PC-3 (cell line): ENCODE measurements at regions not wholly inside any gene's neighbourhood (a gene's known extent, or its start where the extent isn't known, plus 50 kb on each side); places are given as distances from the start of the nearest gene placed in this dataset.

Source experiments
- ATAC-seq: fragments of 200-7000 bp; cut with Tn5 transposase; 2 replicates; pipeline ENCODE4 v1.9.1; 2020; ENCODE audit warnings: mild to moderate bottlenecking, moderate library complexity
- BruUV-seq: library from RNA; stranded (reverse); fragments of 400-500 nt; replicated peaks from 2 replicates; lab custom pipeline; 2021; lab: Mats Ljungman, UMichigan
- CTCF ChIA-PET: fragments of 300-600 bp; sonication (Branson Sonifier 250); formaldehyde crosslinking; loops from one replicate; lab custom pipeline; 2022; ENCODE audit warnings: antibody characterized with exemption; lab: Charles Lee
- POLR2A ChIA-PET: fragments of 300-600 bp; sonication (Branson Sonifier 250); formaldehyde crosslinking; loops from one replicate; lab custom pipeline; 2022; ENCODE audit warnings: antibody characterized with exemption; ENCODE audit not compliant: unreplicated experiment; lab: Charles Lee
- DNase-seq: peaks from one replicate; pipeline ENCODE4 v3.0.0-alpha.2; 2015
- H2AFZ ChIP-seq: fragments of 300-600 bp; sonication (generic); 2 replicates; pipeline ENCODE4 v1.6.0; 2016; ENCODE audit warnings: antibody characterized with exemption, low read length
- H3F3A ChIP-seq: fragments of 300-600 bp; sonication (generic); one replicate; pipeline ENCODE4 v1.6.0; 2017; ENCODE audit warnings: antibody characterized with exemption, low read length, control low read depth, mild to moderate bottlenecking; ENCODE audit not compliant: unreplicated experiment
- H3K27ac ChIP-seq: fragments of 300-600 bp; sonication (generic); 2 replicates; pipeline ENCODE4 v1.5.1; 2016; ENCODE audit warnings: mild to moderate bottlenecking, low read length
- H3K27me3 ChIP-seq: fragments of 300-600 bp; sonication (generic); 2 replicates; pipeline ENCODE4 v1.6.1; 2016; ENCODE audit warnings: low read length, mixed read lengths
- H3K36me3 ChIP-seq: fragments of 300-600 bp; sonication (generic); 2 replicates; pipeline ENCODE4 v1.6.1; 2016; ENCODE audit warnings: low read depth, mixed run types, low read length, mixed read lengths
- H3K4me1 ChIP-seq: fragments of 300-600 bp; sonication (generic); 2 replicates; pipeline ENCODE4 v1.5.1; 2016; ENCODE audit warnings: low read length; ENCODE audit not compliant: insufficient read depth
- H3K4me2 ChIP-seq: fragments of 300-600 bp; sonication (generic); 2 replicates; pipeline ENCODE4 v1.6.0; 2016; ENCODE audit warnings: low read length
- H3K4me3 ChIP-seq: fragments of 300-600 bp; sonication (generic); 2 replicates; pipeline ENCODE4 v1.5.1; 2016; ENCODE audit warnings: mild to moderate bottlenecking, low read length, mixed read lengths
- H3K79me2 ChIP-seq: fragments of 300-600 bp; sonication (generic); 2 replicates; pipeline ENCODE4 v1.6.1; 2017; ENCODE audit warnings: low read length, mixed read lengths
- H3K9ac ChIP-seq: fragments of 300-600 bp; sonication (generic); 2 replicates; pipeline ENCODE4 v1.6.0; 2016; ENCODE audit warnings: mild to moderate bottlenecking, low read length
- H3K9me2 ChIP-seq: fragments of 300-600 bp; sonication (generic); replicated peaks from 2 replicates; pipeline ENCODE4 v1.6.1; 2016; ENCODE audit warnings: mixed run types, low read length, mixed read lengths
- H3K9me3 ChIP-seq: fragments of 300-600 bp; sonication (generic); 2 replicates; pipeline ENCODE4 v1.6.1; 2016; ENCODE audit warnings: low read length, mixed read lengths
- H4K20me1 ChIP-seq: fragments of 300-600 bp; sonication (generic); 2 replicates; pipeline ENCODE4 v1.6.1; 2016; ENCODE audit warnings: low read length, mixed read lengths
- CTCF ChIP-seq: fragments of 300-600 bp; sonication (generic); conservative IDR thresholded peaks from 2 replicates; pipeline ENCODE4 v1.5.1; 2017; ENCODE audit warnings: antibody characterized with exemption, low read depth, mild to moderate bottlenecking, low read length
- EZH2 ChIP-seq: fragments of 300-600 bp; sonication (generic); IDR thresholded peaks from one replicate; pipeline ENCODE4 v1.6.1; 2017; ENCODE audit warnings: antibody characterized with exemption, mild to moderate bottlenecking, low read length; ENCODE audit not compliant: unreplicated experiment
- EZH2phosphoT487 ChIP-seq: fragments of 300-600 bp; sonication (generic); IDR thresholded peaks from 2 replicates; pipeline ENCODE4 v1.6.1; 2018; ENCODE audit warnings: mild to moderate bottlenecking, antibody characterized with exemption, low read length, borderline replicate concordance
- intact Hi-C: fragments of 100-400 bp; cut with micrococcal nuclease; formaldehyde crosslinking; loops from 2 replicates; pipeline ENCODE4 v1.9.0; 2023

GRCh38 chr4:137700751-137701150 lies 168.5 kb upstream of the PCDH18 start:
- H3K9ac ChIP-seq, result no peak overlapping the region
- ChIA-PET POLR2A (no interaction called here), CTCF (no interaction called here)
- no peaks in the 10 kb centered on the region for H3K9me3 ChIP-seq
- no peak overlapping the region for H3K4me2 ChIP-seq
- TF ChIP-seq EZH2 (no peak), CTCF (no peak), EZH2phosphoT487 (no peak)
- H4K20me1 ChIP-seq, result no peaks in the 10 kb centered on the region
- H3K27ac ChIP-seq, result no peak overlapping the region
- BruUV-seq, result no TSS peak
- no peaks in the 10 kb centered on the region for H3K79me2 ChIP-seq
- no peak overlapping the region for H2AFZ ChIP-seq
- intact Hi-C loops, result no loop called here
- H3K36me3 ChIP-seq, result no peaks in the 10 kb centered on the region
- no peaks in the 10 kb centered on the region for H3F3A ChIP-seq
- H3K9me2 ChIP-seq, result no peaks in the 10 kb centered on the region
- no peak overlapping the region for H3K4me3 ChIP-seq
- no peaks in the 10 kb centered on the region for H3K4me1 ChIP-seq
- ATAC-seq, result no peak
- H3K27me3 ChIP-seq, result no peaks in the 10 kb centered on the region
- no peak for DNase-seq

GRCh38 chr4:137700072-137700471 lies 167.8 kb upstream of the PCDH18 start:
- TF ChIP-seq EZH2, result no peak

GRCh38 chr4:137694138-137694537 lies 161.8 kb upstream of the PCDH18 start:
- no peak for TF ChIP-seq EZH2
- TF ChIP-seq EZH2phosphoT487, result no peak
- no peak for TF ChIP-seq CTCF
- POLR2A ChIA-PET, result no interaction called here
- H3K9me3 ChIP-seq, result no peaks in the 10 kb centered on the region
- no peaks in the 10 kb centered on the region for H3F3A ChIP-seq
- intact Hi-C loops, result no loop called here
- no peaks in the 10 kb centered on the region for H3K27me3 ChIP-seq
- BruUV-seq, result no TSS peak
- H3K27ac ChIP-seq, result no peak overlapping the region
- H3K4me2 ChIP-seq, result no peak overlapping the region
- H3K36me3 ChIP-seq, result no peaks in the 10 kb centered on the region
- H3K4me1 ChIP-seq, result no peaks in the 10 kb centered on the region
- DNase-seq (no peak), ATAC-seq (no peak)
- H3K9me2 ChIP-seq, result no peaks in the 10 kb centered on the region
- H3K9ac ChIP-seq, result no peak overlapping the region
- H3K4me3 ChIP-seq, result no peak overlapping the region
- CTCF ChIA-PET, result no interaction called here
- H4K20me1 ChIP-seq, result no peaks in the 10 kb centered on the region
- H2AFZ ChIP-seq, result no peak overlapping the region
- H3K79me2 ChIP-seq, result no peaks in the 10 kb centered on the region

More at GRCh38 chr4:137700072-137700471, 167.8 kb upstream of the PCDH18 start:
- no peak for ATAC-seq
- intact Hi-C loops, result no loop called here
- Histone ChIP-seq H3K4me2 (no peak overlapping the region), H3F3A (no peaks in the 10 kb centered on the region), H3K9me3 (no peaks in the 10 kb centered on the region), H3K27me3 (no peaks in the 10 kb centered on the region), H3K4me3 (no peak overlapping the region), H3K9ac (no peak overlapping the region), H3K4me1 (no peaks in the 10 kb centered on the region), H3K36me3 (no peaks in the 10 kb centered on the region), H3K9me2 (no peaks in the 10 kb centered on the region), H4K20me1 (no peaks in the 10 kb centered on the region), H2AFZ (no peak overlapping the region), H3K79me2 (no peaks in the 10 kb centered on the region), H3K27ac (no peak overlapping the region)
- no peak for DNase-seq
- CTCF ChIA-PET, result no interaction called here
- POLR2A ChIA-PET, result no interaction called here
- BruUV-seq, result no TSS peak
